IMR-90 (cell line): ENCODE measurements at regions not wholly inside any gene's neighbourhood (a gene's known extent, or its start where the extent isn't known, plus 50 kb on each side); places are given as distances from the start of the nearest gene placed in this dataset.

Experiments used
- ATAC-seq: fragments of 200-7000 bp; cut with Tn5 transposase; 2 replicates; pipeline ENCODE4 v1.9.1; 2020; ENCODE audit warnings: low read depth, mild to moderate bottlenecking, moderate library complexity
- BruUV-seq: library from RNA; stranded (reverse); fragments of 400-500 nt; replicated peaks from 2 replicates; lab custom pipeline; 2021; lab: Mats Ljungman, UMichigan
- CTCF ChIA-PET: fragments of 300-600 bp; formaldehyde crosslinking; extraction: SDS; loops from one replicate; lab custom pipeline; 2021; ENCODE audit warnings: antibody characterized with exemption; lab: Yijun Ruan, JAX
- POLR2A ChIA-PET: fragments of 300-600 bp; sonication (Branson Sonifier 250); formaldehyde crosslinking; loops from one replicate; lab custom pipeline; 2022; ENCODE audit warnings: antibody characterized with exemption; ENCODE audit not compliant: unreplicated experiment; lab: Charles Lee
- DNase-seq: peaks from one replicate; pipeline ENCODE4 v3.0.0; 2013
- H2AFZ ChIP-seq: replicated peaks from 2 replicates; pipeline ENCODE3; 2013; ENCODE audit warnings: low read length, mild to moderate bottlenecking; ENCODE audit not compliant: poor library complexity
- H2AK5ac ChIP-seq: 2 replicates; pipeline ENCODE4 v1.6.1; 2013; ENCODE audit warnings: low read depth, low read length, inconsistent platforms
- H2AK9ac ChIP-seq: replicated peaks from 2 replicates; pipeline ENCODE3; 2013; ENCODE audit warnings: mild to moderate bottlenecking, low read depth, low read length, moderate library complexity; ENCODE audit not compliant: poor library complexity
- H2BK120ac ChIP-seq: 2 replicates; pipeline ENCODE4 v1.6.1; 2013; ENCODE audit warnings: low read depth, low read length, inconsistent platforms
- H2BK15ac ChIP-seq: 3 replicates; pipeline ENCODE4 v1.6.1; 2013; ENCODE audit warnings: low read depth, low read length, inconsistent platforms
- H2BK20ac ChIP-seq: 2 replicates; pipeline ENCODE4 v1.6.1; 2013; ENCODE audit warnings: low read depth, mild to moderate bottlenecking, inconsistent platforms, low read length, moderate library complexity
- H2BK5ac ChIP-seq: 2 replicates; pipeline ENCODE4 v1.6.1; 2013; ENCODE audit warnings: mild to moderate bottlenecking, low read depth, low read length, inconsistent platforms; ENCODE audit not compliant: poor library complexity, severe bottlenecking
- H3K14ac ChIP-seq: replicated peaks from 2 replicates; pipeline ENCODE4 v1.6.1; 2013; ENCODE audit warnings: low read depth, low read length, inconsistent platforms
- H3K18ac ChIP-seq: 2 replicates; pipeline ENCODE4 v1.6.1; 2013; ENCODE audit warnings: low read depth, low read length, control low read depth
- H3K23ac ChIP-seq: 2 replicates; pipeline ENCODE4 v1.6.1; 2013; ENCODE audit warnings: low read depth, low read length, inconsistent platforms
- H3K27ac ChIP-seq: 2 replicates; pipeline ENCODE4 v1.5.1; 2013; ENCODE audit warnings: mild to moderate bottlenecking, control low read depth, low read length; ENCODE audit not compliant: insufficient read depth
- H3K27me3 ChIP-seq: 2 replicates; pipeline ENCODE4 v1.6.1; 2013; ENCODE audit warnings: low read length; ENCODE audit not compliant: control insufficient read depth, insufficient read depth
- H3K36me3 ChIP-seq: 2 replicates; pipeline ENCODE4 v1.6.1; 2013; ENCODE audit warnings: low read length, mixed read lengths; ENCODE audit not compliant: control insufficient read depth, insufficient read depth
- H3K4ac ChIP-seq: 2 replicates; pipeline ENCODE4 v1.6.1; 2013; ENCODE audit warnings: low read depth, low read length, inconsistent platforms
- H3K4me1 ChIP-seq: 2 replicates; pipeline ENCODE4 v1.6.1; 2013; ENCODE audit warnings: low read length, mixed read lengths; ENCODE audit not compliant: control insufficient read depth, insufficient read depth
- H3K4me2 ChIP-seq: 2 replicates; pipeline ENCODE4 v1.6.1; 2013; ENCODE audit warnings: low read depth, mild to moderate bottlenecking, control low read depth, low read length, moderate library complexity
- H3K4me3 ChIP-seq: 2 replicates; pipeline ENCODE4 v1.5.1; 2013; ENCODE audit warnings: low read depth, mild to moderate bottlenecking, control low read depth, low read length, moderate library complexity; ENCODE audit not compliant: insufficient read depth
- H3K56ac ChIP-seq: 2 replicates; pipeline ENCODE4 v1.6.1; 2013; ENCODE audit warnings: low read length, inconsistent platforms; ENCODE audit not compliant: insufficient read depth; ENCODE audit errors: extremely low read depth
- H3K79me1 ChIP-seq, 2 experiments: 2 replicates each; pipeline ENCODE4 v1.6.1; 2013; ENCODE audit warnings: low read length in 2 of 2, inconsistent platforms in 1 of 2, low read depth in 1 of 2
- H3K9ac ChIP-seq: 2 replicates; pipeline ENCODE4 v1.6.1; 2013; ENCODE audit warnings: low read depth, low read length, control low read depth
- H3K9me1 ChIP-seq: 2 replicates; pipeline ENCODE4 v1.6.1; 2013; ENCODE audit warnings: low read length, inconsistent platforms; ENCODE audit not compliant: insufficient read depth
- H3K9me3 ChIP-seq: 2 replicates; pipeline ENCODE4 v1.6.1; 2013; ENCODE audit warnings: low read length; ENCODE audit not compliant: control insufficient read depth, insufficient read depth
- H4K20me1 ChIP-seq: 2 replicates; pipeline ENCODE4 v1.6.1; 2013; ENCODE audit warnings: low read length, inconsistent platforms; ENCODE audit not compliant: insufficient read depth
- H4K5ac ChIP-seq: 2 replicates; pipeline ENCODE4 v1.6.1; 2013; ENCODE audit warnings: mild to moderate bottlenecking, low read depth, low read length, control low read depth
- H4K8ac ChIP-seq, 2 experiments: 2 replicates each; pipeline ENCODE4 v1.6.1; 2013; ENCODE audit warnings: low read depth in 2 of 2, low read length in 2 of 2, control low read depth in 1 of 2, inconsistent platforms in 1 of 2
- H4K91ac ChIP-seq: 2 replicates; pipeline ENCODE4 v1.6.1; 2013; ENCODE audit warnings: low read depth, low read length, inconsistent platforms; ENCODE audit not compliant: insufficient read depth
- BHLHE40 ChIP-seq: fragments of 150-350 bp; IDR thresholded peaks from 2 replicates; pipeline ENCODE4 v1.6.1; 2016; ENCODE audit warnings: mild to moderate bottlenecking, low read depth, low read length
- CEBPB ChIP-seq: IDR thresholded peaks from 2 replicates; pipeline ENCODE4 v1.6.1; 2012; ENCODE audit warnings: low read depth, low read length, improper control_type of control experiment
- CHD1 ChIP-seq: IDR thresholded peaks from 2 replicates; pipeline ENCODE4 v1.6.1; 2012; ENCODE audit warnings: low read depth, low read length, improper control_type of control experiment
- CTCF ChIP-seq: conservative IDR thresholded peaks from 2 replicates; pipeline ENCODE4 v1.5.1; 2012; ENCODE audit warnings: mild to moderate bottlenecking, low read depth, low read length, improper control_type of control experiment
- ELK1 ChIP-seq: fragments of 150-350 bp; IDR thresholded peaks from 2 replicates; pipeline ENCODE4 v1.6.1; 2016; ENCODE audit warnings: low read depth, mild to moderate bottlenecking, low read length, moderate library complexity, borderline replicate concordance
- FOS ChIP-seq: fragments of 150-350 bp; IDR thresholded peaks from 2 replicates; pipeline ENCODE4 v1.6.1; 2016; ENCODE audit warnings: low read depth, low read length
- MAZ ChIP-seq: IDR thresholded peaks from 2 replicates; pipeline ENCODE4 v1.6.1; 2012; ENCODE audit warnings: low read depth, mild to moderate bottlenecking, low read length, improper control_type of control experiment, moderate library complexity, borderline replicate concordance
- POLR2A ChIP-seq: IDR thresholded peaks from 2 replicates; pipeline ENCODE4 v1.6.1; 2012; ENCODE audit warnings: mild to moderate bottlenecking, low read depth, low read length
- RCOR1 ChIP-seq: IDR thresholded peaks from 2 replicates; pipeline ENCODE4 v1.6.1; 2012; ENCODE audit warnings: mild to moderate bottlenecking, low read length, improper control_type of control experiment; ENCODE audit not compliant: insufficient replicate concordance
- RFX5 ChIP-seq: IDR thresholded peaks from 2 replicates; pipeline ENCODE4 v1.8.0; 2012; ENCODE audit warnings: low read depth, mild to moderate bottlenecking, low read length, moderate library complexity
- SMC3 ChIP-seq: fragments of 150-350 bp; IDR thresholded peaks from 2 replicates; pipeline ENCODE4 v1.6.1; 2016; ENCODE audit warnings: low read depth, mild to moderate bottlenecking, antibody characterized with exemption, low read length, moderate library complexity
- dilution Hi-C: fragments of 300-500 bp; cut with HindIII; formaldehyde crosslinking; loops from one replicate; pipeline ENCODE4 v1.14.3; 2018; ENCODE audit warnings: low sequenced_read_pairs; ENCODE audit not compliant: unreplicated experiment
- in situ Hi-C: fragments of 300-500 bp; cut with MboI; formaldehyde crosslinking; loops from 3 replicates; pipeline ENCODE4 v1.14.3; 2019; ENCODE audit warnings: low sequenced_read_pairs, inconsistent platforms, mixed read lengths
- intact Hi-C: fragments of 100-400 bp; cut with micrococcal nuclease; formaldehyde crosslinking; loops from 2 replicates; pipeline ENCODE4 v1.10.0; 2022

GRCh38 chr5:101687349-101687985 is 608.6 kb downstream of the SLCO4C1 start:
- no peaks in the 10 kb centered on the region for H3K79me1 ChIP-seq
- no peak overlapping the region for H2AK9ac ChIP-seq
- H4K5ac ChIP-seq: no peak overlapping the region
- TF ChIP-seq BHLHE40 (no peak), MAZ (no peak), CEBPB (no peak), POLR2A (no peak), RCOR1 (no peak), ELK1 (no peak), SMC3 (no peak), RFX5 (no peak), FOS (no peak), CHD1 (no peak), CTCF (no peak)
- no peak for ATAC-seq
- H3K27ac ChIP-seq: no peak overlapping the region
- H3K9me1 ChIP-seq: no peaks in the 10 kb centered on the region
- no peaks in the 10 kb centered on the region for H3K36me3 ChIP-seq
- H2BK20ac ChIP-seq: no peak overlapping the region
- no peak overlapping the region for H2AK5ac ChIP-seq
- H3K18ac ChIP-seq: no peak overlapping the region
- H4K20me1 ChIP-seq: no peaks in the 10 kb centered on the region
- H2BK5ac ChIP-seq: no peak overlapping the region
- POLR2A ChIA-PET: no interaction called here
- no peak overlapping the region for H2BK15ac ChIP-seq
- no peak overlapping the region for H3K4me3 ChIP-seq
- no peak overlapping the region for H4K91ac ChIP-seq
- H3K56ac ChIP-seq: no peak overlapping the region
- no peak overlapping the region for H3K4me2 ChIP-seq
- no peak for DNase-seq
- CTCF ChIA-PET: interaction anchor here (1.4 kb wide), 1 partner anchor 8 kb away, joined by 3 read pairs; no protein-coding TSS in a partner anchor
- H3K23ac ChIP-seq: no peak overlapping the region
- dilution Hi-C loops: no loop called here
- H3K14ac ChIP-seq: no peak overlapping the region
- no TSS peak for BruUV-seq
- no peak overlapping the region for H3K4ac ChIP-seq
- H3K9ac ChIP-seq: no peak overlapping the region
- no peaks in the 10 kb centered on the region for H3K4me1 ChIP-seq
- in situ Hi-C loops: no loop called here
- H2BK120ac ChIP-seq: no peak overlapping the region
- no peak overlapping the region for H4K8ac ChIP-seq
- intact Hi-C loops: no loop called here
- H3K9me3 ChIP-seq: 0 out of 2 replicates have a peak, but pooled peaks cover 1% of the 10 kb centered on the region
- H3K27me3 ChIP-seq: no peaks in the 10 kb centered on the region
- H2AFZ ChIP-seq: no peak overlapping the region
